ENCODE measurements at regions not wholly inside any gene's neighbourhood (a gene's known extent, or its start where the extent isn't known, plus 50 kb on each side); places are given as distances from the start of the nearest gene placed in this dataset.

DNA sequence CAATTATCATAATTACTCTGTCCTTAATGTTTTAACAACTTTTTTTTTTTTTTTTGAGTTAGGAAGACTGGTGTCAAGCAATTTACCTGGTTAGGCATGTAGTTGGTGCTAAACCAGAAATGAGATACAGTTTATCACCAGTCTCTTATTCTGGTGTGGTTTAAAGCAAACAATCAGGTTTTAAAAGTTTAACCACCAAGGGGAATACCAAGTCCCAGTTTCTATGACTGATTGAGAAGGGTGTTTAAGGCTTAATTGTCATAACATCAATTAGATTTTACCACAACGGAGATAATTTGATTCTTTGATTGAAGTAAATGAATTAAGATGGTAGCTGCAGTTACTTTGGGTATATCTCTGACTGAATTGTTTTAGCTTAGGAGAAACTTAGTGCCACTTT, 197.8 kb downstream of the TFAP2B start:
- TF ChIP-seq, protein P1, sequence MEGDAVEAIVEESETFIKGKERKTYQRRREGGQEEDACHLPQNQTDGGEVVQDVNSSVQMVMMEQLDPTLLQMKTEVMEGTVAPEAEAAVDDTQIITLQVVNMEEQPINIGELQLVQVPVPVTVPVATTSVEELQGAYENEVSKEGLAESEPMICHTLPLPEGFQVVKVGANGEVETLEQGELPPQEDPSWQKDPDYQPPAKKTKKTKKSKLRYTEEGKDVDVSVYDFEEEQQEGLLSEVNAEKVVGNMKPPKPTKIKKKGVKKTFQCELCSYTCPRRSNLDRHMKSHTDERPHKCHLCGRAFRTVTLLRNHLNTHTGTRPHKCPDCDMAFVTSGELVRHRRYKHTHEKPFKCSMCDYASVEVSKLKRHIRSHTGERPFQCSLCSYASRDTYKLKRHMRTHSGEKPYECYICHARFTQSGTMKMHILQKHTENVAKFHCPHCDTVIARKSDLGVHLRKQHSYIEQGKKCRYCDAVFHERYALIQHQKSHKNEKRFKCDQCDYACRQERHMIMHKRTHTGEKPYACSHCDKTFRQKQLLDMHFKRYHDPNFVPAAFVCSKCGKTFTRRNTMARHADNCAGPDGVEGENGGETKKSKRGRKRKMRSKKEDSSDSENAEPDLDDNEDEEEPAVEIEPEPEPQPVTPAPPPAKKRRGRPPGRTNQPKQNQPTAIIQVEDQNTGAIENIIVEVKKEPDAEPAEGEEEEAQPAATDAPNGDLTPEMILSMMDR (IDR thresholded peaks at IDR 0.05; ENCODE audit: insufficient read depth, low read length, poor library complexity, severe bottlenecking), result no peak
- no peak for DNase-seq (ENCODE audit: low read depth)
- H3K36me3 ChIP-seq (ENCODE audit: control insufficient read depth, insufficient read depth, low read length), result no peaks in the 10 kb centered on the region

DNA sequence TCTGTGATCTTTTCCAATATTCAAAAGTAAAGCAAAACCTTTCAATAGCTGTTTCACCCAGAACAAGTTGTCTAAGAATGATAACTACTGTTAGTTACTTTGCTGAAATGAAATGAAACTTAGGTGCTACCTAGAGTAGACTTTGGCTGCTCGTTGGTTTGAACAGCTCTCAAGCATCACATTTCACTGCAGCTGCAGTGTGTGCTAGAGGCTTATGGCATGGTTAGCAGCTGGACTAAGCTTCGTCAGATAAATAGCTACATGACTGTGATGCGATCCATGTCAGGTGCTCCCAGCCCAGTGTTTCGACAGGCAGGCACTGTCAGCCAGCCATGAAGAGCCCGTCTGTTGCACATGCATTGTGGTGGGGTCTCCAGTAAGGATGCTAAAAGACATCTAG, 201.1 kb downstream of the TFAP2B start:
- DNase-seq (ENCODE audit: low read depth), result no peak

More for the DNA sequence above, 197.8 kb downstream of the TFAP2B start:
- Histone ChIP-seq H3K4me3 (ENCODE audit: low read depth, low read length) (no peak overlapping the region), H3K27me3 (ENCODE audit: control insufficient read depth, insufficient read depth, low read length) (no peaks in the 10 kb centered on the region)

GRCh38 chr6:51021171-51021570, 202.5 kb downstream of the TFAP2B start:
- DNase-seq (ENCODE audit: low read depth), result no peak
- H3K27me3 ChIP-seq (ENCODE audit: control insufficient read depth, insufficient read depth, low read length), result no peaks in the 10 kb centered on the region
- TF ChIP-seq, protein P1 (IDR thresholded peaks at IDR 0.05; ENCODE audit: insufficient read depth, low read length, poor library complexity, severe bottlenecking), result no peak
- H3K36me3 ChIP-seq (ENCODE audit: control insufficient read depth, insufficient read depth, low read length), result no peaks in the 10 kb centered on the region
- no peak overlapping the region for H3K4me3 ChIP-seq (ENCODE audit: low read depth, low read length)

More for the DNA sequence above, 201.1 kb downstream of the TFAP2B start:
- TF ChIP-seq, protein P1 (IDR thresholded peaks at IDR 0.05; ENCODE audit: insufficient read depth, low read length, poor library complexity, severe bottlenecking), result no peak
- Histone ChIP-seq H3K36me3 (ENCODE audit: control insufficient read depth, insufficient read depth, low read length) (no peaks in the 10 kb centered on the region), H3K4me3 (ENCODE audit: low read depth, low read length) (no peak overlapping the region), H3K27me3 (ENCODE audit: control insufficient read depth, insufficient read depth, low read length) (no peaks in the 10 kb centered on the region)

- no peak for DNase-seq (ENCODE audit: low read depth)
- TF ChIP-seq, protein P1 (IDR thresholded peaks at IDR 0.05; ENCODE audit: insufficient read depth, low read length, poor library complexity, severe bottlenecking), result no peak
- Histone ChIP-seq H3K36me3 (ENCODE audit: control insufficient read depth, insufficient read depth, low read length) (no peaks in the 10 kb centered on the region), H3K4me3 (ENCODE audit: low read depth, low read length) (no peak overlapping the region), H3K27me3 (ENCODE audit: control insufficient read depth, insufficient read depth, low read length) (no peaks in the 10 kb centered on the region)
Observed at GRCh38 chr6:51024126-51024525, 205.5 kb downstream of the TFAP2B start.

GRCh38 chr6:51025082-51025777, 206.6 kb downstream of the TFAP2B start:
- no peaks in the 10 kb centered on the region for H3K27me3 ChIP-seq (ENCODE audit: control insufficient read depth, insufficient read depth, low read length)
- peak; percentile 55 for DNase-seq (ENCODE audit: low read depth)
- H3K36me3 ChIP-seq (ENCODE audit: control insufficient read depth, insufficient read depth, low read length), result no peaks in the 10 kb centered on the region
- no peak overlapping the region for H3K4me3 ChIP-seq (ENCODE audit: low read depth, low read length)
- TF ChIP-seq, protein P1 (IDR thresholded peaks at IDR 0.05; ENCODE audit: insufficient read depth, low read length, poor library complexity, severe bottlenecking), result no peak
